ENCODE measurements at regions not wholly inside any gene's neighbourhood (a gene's known extent, or its start where the extent isn't known, plus 50 kb on each side); places are given as distances from the start of the nearest gene placed in this dataset.

GRCh38 chr1:57819893-57820292, 396.0 kb upstream of the DAB1 start:
- TF ChIP-seq CTCF (IDR thresholded peaks at IDR 0.05; ENCODE audit: borderline replicate concordance, extremely low read depth, low read length, poor library complexity, severe bottlenecking), result no peak
- TF ChIP-seq EZH2 (IDR thresholded peaks at IDR 0.05; ENCODE audit: borderline replicate concordance, low read depth, low read length, severe bottlenecking), result no peak

Data from DND-41 (cell line).